OCI-LY3 (cell line): ENCODE measurements at regions not wholly inside any gene's neighbourhood (a gene's known extent, or its start where the extent isn't known, plus 50 kb on each side); places are given as distances from the start of the nearest gene placed in this dataset.

ENCODE experiments used
- EZH2phosphoT487 ChIP-seq: fragments of 200-600 bp; shearing (Covaris generic); IDR thresholded peaks from 2 replicates; pipeline ENCODE4 v1.6.1; 2018; ENCODE audit warnings: antibody characterized with exemption, mixed run types, low read depth
- TF ChIP-seq, protein P1 (sequence below): fragments of 200-600, 300-600 bp; sonication (generic); IDR thresholded peaks from 2 replicates; pipeline ENCODE4 v1.5.1; 2014; ENCODE audit warnings: antibody characterized with exemption, low read length, low read depth

DNA sequence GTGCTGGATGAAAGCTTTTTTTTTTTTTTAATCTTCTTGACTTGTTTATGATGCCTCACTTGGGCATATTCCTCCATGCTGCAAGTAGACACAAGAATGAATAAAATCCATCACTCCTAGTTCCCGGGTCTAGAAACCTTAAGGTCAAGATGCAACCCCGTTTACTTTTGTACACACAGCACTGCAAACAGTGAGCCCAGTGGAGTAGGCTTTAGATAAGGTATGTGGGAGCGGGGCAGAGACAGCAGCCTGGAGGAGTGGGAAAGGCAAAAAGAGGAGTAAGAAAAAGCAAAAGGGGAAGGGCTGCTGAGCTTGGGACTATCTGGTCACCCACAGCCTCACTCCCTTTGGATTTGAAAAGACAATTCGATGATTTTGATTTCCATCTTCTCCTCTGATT is 429.8 kb upstream of the ARGLU1 start:
- TF ChIP-seq, protein P1, sequence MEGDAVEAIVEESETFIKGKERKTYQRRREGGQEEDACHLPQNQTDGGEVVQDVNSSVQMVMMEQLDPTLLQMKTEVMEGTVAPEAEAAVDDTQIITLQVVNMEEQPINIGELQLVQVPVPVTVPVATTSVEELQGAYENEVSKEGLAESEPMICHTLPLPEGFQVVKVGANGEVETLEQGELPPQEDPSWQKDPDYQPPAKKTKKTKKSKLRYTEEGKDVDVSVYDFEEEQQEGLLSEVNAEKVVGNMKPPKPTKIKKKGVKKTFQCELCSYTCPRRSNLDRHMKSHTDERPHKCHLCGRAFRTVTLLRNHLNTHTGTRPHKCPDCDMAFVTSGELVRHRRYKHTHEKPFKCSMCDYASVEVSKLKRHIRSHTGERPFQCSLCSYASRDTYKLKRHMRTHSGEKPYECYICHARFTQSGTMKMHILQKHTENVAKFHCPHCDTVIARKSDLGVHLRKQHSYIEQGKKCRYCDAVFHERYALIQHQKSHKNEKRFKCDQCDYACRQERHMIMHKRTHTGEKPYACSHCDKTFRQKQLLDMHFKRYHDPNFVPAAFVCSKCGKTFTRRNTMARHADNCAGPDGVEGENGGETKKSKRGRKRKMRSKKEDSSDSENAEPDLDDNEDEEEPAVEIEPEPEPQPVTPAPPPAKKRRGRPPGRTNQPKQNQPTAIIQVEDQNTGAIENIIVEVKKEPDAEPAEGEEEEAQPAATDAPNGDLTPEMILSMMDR, result no peak
- TF ChIP-seq EZH2phosphoT487, result no peak
